ENCODE measurements at regions not wholly inside any gene's neighbourhood (a gene's known extent, or its start where the extent isn't known, plus 50 kb on each side); places are given as distances from the start of the nearest gene placed in this dataset.

DNA sequence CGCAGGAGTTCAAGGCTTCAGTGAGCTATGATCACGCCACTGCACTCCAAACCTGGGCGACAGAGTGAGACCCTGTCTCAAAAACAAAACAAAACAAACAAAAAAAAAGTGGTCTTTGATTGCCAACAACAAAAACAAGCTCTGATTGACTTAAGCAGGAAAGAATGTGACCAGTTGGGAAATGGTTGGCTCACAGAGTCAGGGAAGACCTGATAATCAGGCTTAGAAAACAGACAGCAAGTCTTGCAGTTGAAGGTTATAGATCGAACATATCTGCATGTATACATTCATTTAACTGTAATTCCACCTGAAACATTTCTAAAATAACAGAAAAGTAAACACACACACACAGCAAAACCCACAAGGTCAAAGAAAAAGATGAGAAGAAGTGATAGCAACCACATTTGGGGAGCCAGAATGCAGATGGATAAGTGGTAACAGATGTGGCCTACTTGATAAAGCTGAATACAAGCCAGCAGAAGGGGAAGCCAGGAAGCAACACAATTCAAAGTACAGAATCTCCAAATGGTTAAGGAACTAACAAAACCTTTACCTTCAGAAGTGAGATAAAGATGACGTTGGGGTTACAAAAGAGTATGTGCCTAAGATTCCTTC is 699.9 kb upstream of the ZNF385D start:
- no peak for FAIRE-seq
- H3K4me1 ChIP-seq (ENCODE audit: control insufficient read depth, extremely low read depth, insufficient read depth, low read length), result no peaks in the 10 kb centered on the region
- dilution Hi-C loops (cut with MboI; ENCODE audit: extremely low pct_ligation_motif_present, low sequenced_read_pairs) (no loop called here), intact Hi-C loops (cut with micrococcal nuclease) (no loop called here)
- H3K79me2 ChIP-seq (ENCODE audit: control insufficient read depth, insufficient read depth, low read length), result no peaks in the 10 kb centered on the region
- TF ChIP-seq MYC (IDR thresholded peaks at IDR 0.05; ENCODE audit: low read depth, low read length) (no peak), GATA2 (IDR thresholded peaks at IDR 0.05; ENCODE audit: insufficient read depth, insufficient read length, low read depth, low read length) (no peak), POLR2AphosphoS5 (IDR thresholded peaks at IDR 0.05; ENCODE audit: insufficient read depth, low read depth, low read length) (no peak), JUN (IDR thresholded peaks at IDR 0.05; ENCODE audit: borderline replicate concordance, insufficient read depth, insufficient read length, low read depth) (no peak)
- TF ChIP-seq, protein P1, sequence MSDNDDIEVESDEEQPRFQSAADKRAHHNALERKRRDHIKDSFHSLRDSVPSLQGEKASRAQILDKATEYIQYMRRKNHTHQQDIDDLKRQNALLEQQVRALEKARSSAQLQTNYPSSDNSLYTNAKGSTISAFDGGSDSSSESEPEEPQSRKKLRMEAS (IDR thresholded peaks at IDR 0.05; ENCODE audit: insufficient read depth, insufficient read length), result no peak
- no peaks in the 10 kb centered on the region for H3K27me3 ChIP-seq (ENCODE audit: control insufficient read depth in 2 of 2, insufficient read depth in 2 of 2, low read length in 2 of 2)
- ChIA-PET CTCF (no interaction called here), POLR2A (no interaction called here)
- no peaks in the 10 kb centered on the region for H4K20me1 ChIP-seq (replicated peaks; ENCODE audit: control insufficient read depth, extremely low read depth, insufficient read depth, low read length)
- no peak overlapping the region for H3K27ac ChIP-seq (ENCODE audit: insufficient read depth, low read depth, low read length)
- no peaks in the 10 kb centered on the region for H3K36me3 ChIP-seq (ENCODE audit: control insufficient read depth in 2 of 2, extremely low read depth in 1 of 2, insufficient read depth in 2 of 2, low read length in 2 of 2)
- H2AFZ ChIP-seq (ENCODE audit: low read depth, low read length), result no peak overlapping the region
- no peaks in the 10 kb centered on the region for H3K9me3 ChIP-seq (replicated peaks; ENCODE audit: control insufficient read depth, insufficient read depth, low read length)
- H3K4me3 ChIP-seq (replicated peaks in 1 of 3; ENCODE audit: insufficient read depth in 1 of 3, low read depth in 1 of 3, low read length in 3 of 3), result no peak overlapping the region
- no peak for DNase-seq (ENCODE audit: low read depth, low spot score)
- no peak overlapping the region for H3K9ac ChIP-seq (replicated peaks; ENCODE audit: extremely low read depth, insufficient read depth, low read length)
- no TSS peak for BruUV-seq (replicated peaks)
- H3K4me2 ChIP-seq (ENCODE audit: insufficient read depth, low read length), result no peak overlapping the region
- H3K9me1 ChIP-seq (replicated peaks; ENCODE audit: control insufficient read depth, extremely low read depth, insufficient read depth, low read length), result no peaks in the 10 kb centered on the region

DNA sequence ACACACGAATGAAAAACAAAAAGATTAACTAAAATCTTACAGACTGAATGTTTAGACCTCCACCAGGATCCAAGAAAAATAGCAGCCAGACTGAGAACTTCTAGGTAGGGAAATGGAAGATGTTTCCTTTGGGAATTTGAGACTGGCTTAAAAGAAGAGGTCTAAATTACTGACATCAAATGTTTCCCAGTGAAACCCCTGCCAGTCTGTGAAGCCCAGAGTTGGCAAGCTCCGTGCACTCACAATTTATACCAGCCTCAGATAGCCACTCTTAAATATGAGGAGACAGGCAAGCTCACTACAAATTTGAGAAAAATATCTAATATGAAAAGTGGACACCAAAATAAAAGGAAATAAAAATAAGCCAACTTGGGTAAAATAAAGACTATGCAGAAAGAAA is 700.5 kb upstream of the ZNF385D start:
- no peak overlapping the region for H3K4me2 ChIP-seq (ENCODE audit: insufficient read depth, low read length)
- no peaks in the 10 kb centered on the region for H3K27me3 ChIP-seq (ENCODE audit: control insufficient read depth in 2 of 2, insufficient read depth in 2 of 2, low read length in 2 of 2)
- H3K9me1 ChIP-seq (replicated peaks; ENCODE audit: control insufficient read depth, extremely low read depth, insufficient read depth, low read length), result no peaks in the 10 kb centered on the region
- TF ChIP-seq, protein P1 (IDR thresholded peaks at IDR 0.05; ENCODE audit: insufficient read depth, insufficient read length), result no peak
- TF ChIP-seq POLR2A (IDR thresholded peaks at IDR 0.05; ENCODE audit: low read depth, low read length), result no peak
- TF ChIP-seq, protein P2, sequence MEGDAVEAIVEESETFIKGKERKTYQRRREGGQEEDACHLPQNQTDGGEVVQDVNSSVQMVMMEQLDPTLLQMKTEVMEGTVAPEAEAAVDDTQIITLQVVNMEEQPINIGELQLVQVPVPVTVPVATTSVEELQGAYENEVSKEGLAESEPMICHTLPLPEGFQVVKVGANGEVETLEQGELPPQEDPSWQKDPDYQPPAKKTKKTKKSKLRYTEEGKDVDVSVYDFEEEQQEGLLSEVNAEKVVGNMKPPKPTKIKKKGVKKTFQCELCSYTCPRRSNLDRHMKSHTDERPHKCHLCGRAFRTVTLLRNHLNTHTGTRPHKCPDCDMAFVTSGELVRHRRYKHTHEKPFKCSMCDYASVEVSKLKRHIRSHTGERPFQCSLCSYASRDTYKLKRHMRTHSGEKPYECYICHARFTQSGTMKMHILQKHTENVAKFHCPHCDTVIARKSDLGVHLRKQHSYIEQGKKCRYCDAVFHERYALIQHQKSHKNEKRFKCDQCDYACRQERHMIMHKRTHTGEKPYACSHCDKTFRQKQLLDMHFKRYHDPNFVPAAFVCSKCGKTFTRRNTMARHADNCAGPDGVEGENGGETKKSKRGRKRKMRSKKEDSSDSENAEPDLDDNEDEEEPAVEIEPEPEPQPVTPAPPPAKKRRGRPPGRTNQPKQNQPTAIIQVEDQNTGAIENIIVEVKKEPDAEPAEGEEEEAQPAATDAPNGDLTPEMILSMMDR (IDR thresholded peaks at IDR 0.05; ENCODE audit: extremely low read depth in 1 of 2, insufficient read depth in 1 of 2, low read depth in 1 of 2, low read length in 2 of 2), result no peak
- TF ChIP-seq FOS (IDR thresholded peaks at IDR 0.05; ENCODE audit: borderline replicate concordance, insufficient read depth, low read length), result no peak
- TF ChIP-seq POLR2AphosphoS5 (IDR thresholded peaks at IDR 0.05; ENCODE audit: insufficient read depth, low read depth, low read length), result no peak
- TF ChIP-seq GATA2 (IDR thresholded peaks at IDR 0.05; ENCODE audit: insufficient read depth, insufficient read length, low read depth, low read length), result no peak
- TF ChIP-seq MYC (IDR thresholded peaks at IDR 0.05; ENCODE audit: low read depth, low read length), result no peak
- TF ChIP-seq EZH2 (IDR thresholded peaks at IDR 0.05; ENCODE audit: borderline replicate concordance, low read depth, low read length, severe bottlenecking), result no peak
- TF ChIP-seq JUN (IDR thresholded peaks at IDR 0.05; ENCODE audit: borderline replicate concordance, insufficient read depth, insufficient read length, low read depth), result no peak
- no peak overlapping the region for H2AFZ ChIP-seq (ENCODE audit: low read depth, low read length)
- no peak overlapping the region for H3K9ac ChIP-seq (replicated peaks; ENCODE audit: extremely low read depth, insufficient read depth, low read length)
- DNase-seq (ENCODE audit: low read depth, low spot score), result no peak
- H4K20me1 ChIP-seq (replicated peaks; ENCODE audit: control insufficient read depth, extremely low read depth, insufficient read depth, low read length), result no peaks in the 10 kb centered on the region
- H3K79me2 ChIP-seq (ENCODE audit: control insufficient read depth, insufficient read depth, low read length), result no peaks in the 10 kb centered on the region
- H3K4me1 ChIP-seq (ENCODE audit: control insufficient read depth, extremely low read depth, insufficient read depth, low read length), result no peaks in the 10 kb centered on the region
- BruUV-seq (replicated peaks), result no TSS peak
- FAIRE-seq, result no peak
- H3K9me3 ChIP-seq (replicated peaks; ENCODE audit: control insufficient read depth, insufficient read depth, low read length), result no peaks in the 10 kb centered on the region
- CTCF ChIA-PET, result no interaction called here
- H3K36me3 ChIP-seq (ENCODE audit: control insufficient read depth in 2 of 2, extremely low read depth in 1 of 2, insufficient read depth in 2 of 2, low read length in 2 of 2), result no peaks in the 10 kb centered on the region
- no peak overlapping the region for H3K27ac ChIP-seq (ENCODE audit: insufficient read depth, low read depth, low read length)
- POLR2A ChIA-PET, result no interaction called here
- intact Hi-C loops (cut with micrococcal nuclease), result no loop called here
- H3K4me3 ChIP-seq (replicated peaks in 1 of 3; ENCODE audit: insufficient read depth in 1 of 3, low read depth in 1 of 3, low read length in 3 of 3), result no peak overlapping the region
- dilution Hi-C loops (cut with MboI; ENCODE audit: extremely low pct_ligation_motif_present, low sequenced_read_pairs), result no loop called here

Measured in endothelial cell of umbilical vein (primary cell).